ENCODE measurements at regions not wholly inside any gene's neighbourhood (a gene's known extent, or its start where the extent isn't known, plus 50 kb on each side); places are given as distances from the start of the nearest gene placed in this dataset.

DNA sequence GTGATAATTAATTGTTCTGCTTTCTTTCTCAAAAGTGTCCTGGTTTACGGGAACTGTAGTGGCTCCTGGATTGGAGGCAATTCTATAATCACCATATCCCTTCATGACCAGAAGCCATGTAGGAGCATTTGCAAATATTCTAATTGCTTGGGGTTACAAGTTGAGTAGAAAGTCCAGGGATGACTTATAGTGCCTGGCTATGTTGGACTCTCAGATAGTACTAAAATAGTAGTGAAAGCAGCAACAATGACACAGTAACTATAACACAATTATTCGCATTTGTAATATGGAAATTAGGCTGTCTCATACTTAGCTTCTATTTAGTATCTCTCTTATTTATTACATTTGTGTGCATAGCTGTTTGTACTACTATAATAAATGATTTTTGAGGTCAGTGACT lies 712.5 kb upstream of the GRAMD2B start:
- TF ChIP-seq, protein P1, sequence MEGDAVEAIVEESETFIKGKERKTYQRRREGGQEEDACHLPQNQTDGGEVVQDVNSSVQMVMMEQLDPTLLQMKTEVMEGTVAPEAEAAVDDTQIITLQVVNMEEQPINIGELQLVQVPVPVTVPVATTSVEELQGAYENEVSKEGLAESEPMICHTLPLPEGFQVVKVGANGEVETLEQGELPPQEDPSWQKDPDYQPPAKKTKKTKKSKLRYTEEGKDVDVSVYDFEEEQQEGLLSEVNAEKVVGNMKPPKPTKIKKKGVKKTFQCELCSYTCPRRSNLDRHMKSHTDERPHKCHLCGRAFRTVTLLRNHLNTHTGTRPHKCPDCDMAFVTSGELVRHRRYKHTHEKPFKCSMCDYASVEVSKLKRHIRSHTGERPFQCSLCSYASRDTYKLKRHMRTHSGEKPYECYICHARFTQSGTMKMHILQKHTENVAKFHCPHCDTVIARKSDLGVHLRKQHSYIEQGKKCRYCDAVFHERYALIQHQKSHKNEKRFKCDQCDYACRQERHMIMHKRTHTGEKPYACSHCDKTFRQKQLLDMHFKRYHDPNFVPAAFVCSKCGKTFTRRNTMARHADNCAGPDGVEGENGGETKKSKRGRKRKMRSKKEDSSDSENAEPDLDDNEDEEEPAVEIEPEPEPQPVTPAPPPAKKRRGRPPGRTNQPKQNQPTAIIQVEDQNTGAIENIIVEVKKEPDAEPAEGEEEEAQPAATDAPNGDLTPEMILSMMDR (conservative IDR thresholded peaks at IDR 0.05): no peak
- H3K4me1 Mint-ChIP-seq: peaks cover 42% of the 10 kb centered on the region
- no peaks in the 10 kb centered on the region for H3K27me3 Mint-ChIP-seq (ENCODE audit: low read depth)
- no peak overlapping the region for H3K4me3 Mint-ChIP-seq
- DNase-seq (ENCODE audit: low read depth, low spot score): no peak
- H3K36me3 Mint-ChIP-seq (ENCODE audit: low read depth): peaks cover 6% of the 10 kb centered on the region
- peaks cover 7% of the 10 kb centered on the region for H3K9me3 Mint-ChIP-seq
- H3K27ac Mint-ChIP-seq (ENCODE audit: unreplicated experiment): no peak overlapping the region

DNA sequence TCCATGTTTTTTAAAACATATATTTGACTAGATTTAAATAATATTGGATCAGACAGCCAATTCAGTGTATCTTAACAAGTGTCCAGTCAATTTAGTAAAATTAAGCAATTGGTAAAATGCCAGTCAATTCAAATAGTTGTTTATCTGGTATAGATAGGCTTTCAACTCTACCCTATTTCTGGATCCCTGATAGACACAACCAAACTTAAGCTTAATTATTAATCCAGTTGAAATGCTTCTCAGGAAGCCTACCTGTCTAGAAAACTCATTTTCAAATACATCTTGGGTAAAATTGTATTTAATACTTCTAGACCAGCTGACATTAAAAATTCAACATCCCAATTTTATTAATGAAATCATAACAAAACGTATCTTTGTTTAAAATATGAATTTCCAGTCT lies 710.8 kb upstream of the GRAMD2B start:
- Mint-ChIP-seq H3K4me3 (no peak overlapping the region), H3K4me1 (peaks cover 59% of the 10 kb centered on the region), H3K27me3 (ENCODE audit: low read depth) (no peaks in the 10 kb centered on the region), H3K36me3 (ENCODE audit: low read depth) (peaks cover 4% of the 10 kb centered on the region), H3K9me3 (peaks cover 4% of the 10 kb centered on the region), H3K27ac (ENCODE audit: unreplicated experiment) (no peak overlapping the region)
- no peak for DNase-seq (ENCODE audit: low read depth, low spot score)
- TF ChIP-seq, protein P1 (conservative IDR thresholded peaks at IDR 0.05): no peak

DNA sequence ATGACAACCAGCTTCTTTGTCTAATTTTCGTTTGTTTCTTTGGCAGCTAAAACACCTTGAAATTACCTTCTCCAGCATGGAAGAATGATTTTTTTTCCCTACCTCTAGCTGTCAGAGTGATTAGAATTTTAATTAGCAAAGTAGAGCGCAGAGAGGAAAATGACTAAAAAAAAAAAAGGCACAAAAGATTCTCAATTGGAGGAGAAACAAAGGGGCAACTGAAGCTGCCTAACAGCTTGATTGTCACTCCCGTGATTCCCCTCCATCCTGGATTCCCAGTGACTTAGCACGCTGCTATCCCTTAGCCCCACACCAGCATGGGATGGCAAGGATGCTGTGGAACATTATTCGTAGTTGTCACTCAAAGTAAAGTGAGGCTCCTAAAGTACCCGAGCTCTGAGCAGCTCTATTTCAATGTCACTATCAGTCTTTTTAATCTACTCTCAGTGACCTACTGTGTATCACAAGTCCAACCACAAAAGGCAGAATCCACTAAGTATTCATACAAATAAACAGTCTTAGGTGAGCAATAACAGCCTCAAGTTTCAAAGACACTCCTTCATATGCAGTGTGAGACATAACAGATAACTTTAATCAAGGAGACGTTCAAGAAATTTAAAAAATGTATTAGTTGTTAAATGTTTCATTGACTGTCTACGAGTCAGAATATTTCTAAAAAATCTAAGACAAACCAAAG lies 710.0 kb upstream of the GRAMD2B start:
- H3K36me3 Mint-ChIP-seq (ENCODE audit: low read depth): peaks cover 4% of the 10 kb centered on the region
- no peaks in the 10 kb centered on the region for H3K27me3 Mint-ChIP-seq (ENCODE audit: low read depth)
- peaks cover 67% of the 10 kb centered on the region for H3K4me1 Mint-ChIP-seq
- DNase-seq (ENCODE audit: low read depth, low spot score): no peak
- H3K9me3 Mint-ChIP-seq: peaks cover 4% of the 10 kb centered on the region
- H3K4me3 Mint-ChIP-seq: no peak overlapping the region
- H3K27ac Mint-ChIP-seq (ENCODE audit: unreplicated experiment): peak overlapping the region; percentile 72
- TF ChIP-seq, protein P1 (conservative IDR thresholded peaks at IDR 0.05): no peak

DNA sequence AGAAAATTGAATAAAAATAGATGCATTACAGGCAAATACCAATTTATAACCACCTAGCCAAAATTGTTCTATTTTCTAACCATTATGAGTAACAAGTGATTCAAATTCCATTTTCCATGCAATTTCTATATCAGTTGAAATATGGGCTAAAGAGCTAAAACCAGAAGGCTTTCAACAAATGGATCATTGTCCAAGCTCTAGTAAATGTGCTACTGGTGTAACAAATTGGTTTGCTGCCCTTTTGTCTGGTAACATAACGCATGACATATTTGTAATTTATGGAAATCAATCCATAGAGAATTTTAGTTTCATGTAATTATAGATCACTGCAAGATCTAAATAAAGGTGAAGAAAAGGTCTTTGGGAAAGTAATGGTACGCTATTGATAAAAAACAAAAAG lies 708.0 kb upstream of the GRAMD2B start:
- H3K36me3 Mint-ChIP-seq (ENCODE audit: low read depth): no peaks in the 10 kb centered on the region
- H3K9me3 Mint-ChIP-seq: no peaks in the 10 kb centered on the region
- no peak overlapping the region for H3K27ac Mint-ChIP-seq (ENCODE audit: unreplicated experiment)
- TF ChIP-seq, protein P1 (conservative IDR thresholded peaks at IDR 0.05): no peak
- H3K4me3 Mint-ChIP-seq: no peak overlapping the region
- peaks cover 74% of the 10 kb centered on the region for H3K4me1 Mint-ChIP-seq
- no peak for DNase-seq (ENCODE audit: low read depth, low spot score)
- H3K27me3 Mint-ChIP-seq (ENCODE audit: low read depth): no peaks in the 10 kb centered on the region

DNA sequence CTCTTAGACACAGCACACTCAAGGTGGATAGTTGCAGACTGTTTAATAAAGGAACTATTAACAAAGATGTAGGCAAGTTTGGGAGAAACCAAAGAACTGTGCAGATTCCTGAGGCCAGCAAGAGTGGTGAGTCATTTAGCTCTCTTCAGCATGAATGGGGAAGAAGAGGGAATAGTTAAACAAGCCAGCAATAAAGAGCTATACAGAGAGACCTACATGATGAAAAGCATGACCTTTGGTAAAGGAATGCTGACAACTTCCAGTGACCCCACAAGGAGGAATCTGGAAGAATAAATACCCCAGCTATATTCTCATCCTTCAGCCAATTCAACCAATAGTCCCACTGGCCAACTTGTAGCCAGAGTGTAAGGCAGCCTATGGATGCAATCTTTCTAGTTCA lies 706.0 kb upstream of the GRAMD2B start:
- no peaks in the 10 kb centered on the region for H3K36me3 Mint-ChIP-seq (ENCODE audit: low read depth)
- H3K27me3 Mint-ChIP-seq (ENCODE audit: low read depth): no peaks in the 10 kb centered on the region
- TF ChIP-seq, protein P1 (conservative IDR thresholded peaks at IDR 0.05): no peak
- H3K9me3 Mint-ChIP-seq: no peaks in the 10 kb centered on the region
- peak overlapping the region; percentile 81 for H3K27ac Mint-ChIP-seq (ENCODE audit: unreplicated experiment)
- DNase-seq (ENCODE audit: low read depth, low spot score): no peak
- H3K4me3 Mint-ChIP-seq: peak overlapping the region; percentile 36
- peaks cover 81% of the 10 kb centered on the region for H3K4me1 Mint-ChIP-seq

Data from neural crest cell (in vitro differentiated cells).